ENCODE measurements at regions not wholly inside any gene's neighbourhood (a gene's known extent, or its start where the extent isn't known, plus 50 kb on each side); places are given as distances from the start of the nearest gene placed in this dataset.

- TF ChIP-seq CTCF (IDR thresholded peaks at IDR 0.05): no peak
Observed at GRCh38 chr16:6377956-6378355, 954.7 kb upstream of the RBFOX1 start.

GRCh38 chr16:6375465-6376075 is 957.1 kb upstream of the RBFOX1 start:
- Mint-ChIP-seq H3K27me3 (ENCODE audit: low read depth) (no peaks in the 10 kb centered on the region), H3K9me3 (ENCODE audit: low read depth) (peaks cover 7% of the 10 kb centered on the region), H3K27ac (ENCODE audit: unreplicated experiment) (no peak overlapping the region), H3K36me3 (ENCODE audit: low read depth) (no peaks in the 10 kb centered on the region), H3K4me1 (ENCODE audit: low read depth) (no peaks in the 10 kb centered on the region), H3K4me3 (ENCODE audit: unreplicated experiment) (no peak overlapping the region)
- no peak for DNase-seq (ENCODE audit: low spot score)
- TF ChIP-seq CTCF (IDR thresholded peaks at IDR 0.05): no peak

More at GRCh38 chr16:6377956-6378355, 954.7 kb upstream of the RBFOX1 start:
- no peaks in the 10 kb centered on the region for H3K4me1 Mint-ChIP-seq (ENCODE audit: low read depth)
- peaks cover 7% of the 10 kb centered on the region for H3K9me3 Mint-ChIP-seq (ENCODE audit: low read depth)
- no peak for DNase-seq (ENCODE audit: low spot score)
- H3K36me3 Mint-ChIP-seq (ENCODE audit: low read depth): no peaks in the 10 kb centered on the region
- H3K27me3 Mint-ChIP-seq (ENCODE audit: low read depth): no peaks in the 10 kb centered on the region
- no peak overlapping the region for H3K27ac Mint-ChIP-seq (ENCODE audit: unreplicated experiment)
- no peak overlapping the region for H3K4me3 Mint-ChIP-seq (ENCODE audit: unreplicated experiment)

- Mint-ChIP-seq H3K9me3 (ENCODE audit: low read depth) (peaks cover 11% of the 10 kb centered on the region), H3K27ac (ENCODE audit: unreplicated experiment) (no peak overlapping the region), H3K4me1 (ENCODE audit: low read depth) (no peaks in the 10 kb centered on the region), H3K4me3 (ENCODE audit: unreplicated experiment) (no peak overlapping the region), H3K27me3 (ENCODE audit: low read depth) (no peaks in the 10 kb centered on the region), H3K36me3 (ENCODE audit: low read depth) (no peaks in the 10 kb centered on the region)
- DNase-seq (ENCODE audit: low spot score): no peak
- TF ChIP-seq CTCF (IDR thresholded peaks at IDR 0.05): no peak
Observed at GRCh38 chr16:6374821-6375220, 957.8 kb upstream of the RBFOX1 start.

DNA sequence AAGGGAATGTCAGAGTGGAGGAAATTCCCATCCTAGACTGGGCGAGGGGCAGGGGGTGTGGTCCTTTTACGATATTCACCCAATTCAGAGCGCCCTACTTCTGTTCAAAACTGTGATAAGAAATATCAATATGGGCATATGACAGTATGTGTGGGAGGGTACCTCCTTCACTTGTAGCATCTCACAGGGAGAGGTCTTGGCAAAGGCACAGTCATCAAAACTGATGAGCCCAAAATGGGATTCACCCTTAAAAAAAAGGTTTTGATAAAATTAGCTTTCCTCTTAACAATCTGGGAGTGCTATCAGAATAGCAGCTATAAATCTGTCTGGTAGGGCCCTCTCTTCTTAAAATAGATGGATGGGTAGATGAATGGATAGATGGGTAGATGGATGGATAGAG is 967.8 kb upstream of the RBFOX1 start:
- H3K4me3 Mint-ChIP-seq (ENCODE audit: unreplicated experiment): no peak overlapping the region
- no peak for TF ChIP-seq CTCF (IDR thresholded peaks at IDR 0.05)
- H3K27ac Mint-ChIP-seq (ENCODE audit: unreplicated experiment): no peak overlapping the region
- H3K36me3 Mint-ChIP-seq (ENCODE audit: low read depth): no peaks in the 10 kb centered on the region
- H3K27me3 Mint-ChIP-seq (ENCODE audit: low read depth): no peaks in the 10 kb centered on the region
- peaks cover 60% of the 10 kb centered on the region for H3K9me3 Mint-ChIP-seq (ENCODE audit: low read depth)
- H3K4me1 Mint-ChIP-seq (ENCODE audit: low read depth): no peaks in the 10 kb centered on the region
- DNase-seq (ENCODE audit: low spot score): no peak

DNA sequence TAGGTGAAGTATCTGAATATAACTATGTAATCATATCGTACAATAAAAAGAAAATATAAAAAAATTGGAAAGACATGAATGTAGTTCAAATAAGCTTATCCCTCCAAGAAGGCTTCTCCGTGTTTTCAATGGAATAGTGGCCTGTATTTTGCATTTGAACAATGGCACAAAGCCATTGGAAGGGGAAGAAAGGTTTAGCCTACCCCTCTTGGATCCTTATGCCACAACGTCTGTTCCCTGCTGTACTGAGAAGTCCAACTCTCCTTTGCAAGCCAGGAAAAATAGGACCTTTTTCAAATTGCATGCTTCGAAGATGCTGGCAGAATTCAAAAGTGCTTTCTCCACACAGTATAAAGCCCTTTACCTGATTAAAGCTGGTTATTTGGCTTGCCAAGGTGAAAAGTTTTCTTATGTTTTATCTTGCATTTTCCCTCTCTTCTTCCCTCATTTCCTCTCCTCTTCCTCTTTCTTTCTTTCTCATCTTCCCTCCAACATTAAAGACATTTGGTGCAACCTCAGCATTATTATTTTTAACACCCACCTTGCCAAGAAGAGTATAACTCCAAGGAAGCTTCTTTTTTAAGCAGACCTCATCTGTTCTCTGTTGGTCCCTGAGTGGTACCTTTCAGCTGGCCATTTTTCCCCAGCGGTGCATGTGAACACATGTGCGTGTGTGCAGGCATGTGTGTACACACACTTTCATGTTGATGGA is 968.6 kb upstream of the RBFOX1 start:
- Mint-ChIP-seq H3K27me3 (ENCODE audit: low read depth) (no peaks in the 10 kb centered on the region), H3K4me1 (ENCODE audit: low read depth) (no peaks in the 10 kb centered on the region), H3K36me3 (ENCODE audit: low read depth) (no peaks in the 10 kb centered on the region), H3K9me3 (ENCODE audit: low read depth) (peaks cover 53% of the 10 kb centered on the region), H3K27ac (ENCODE audit: unreplicated experiment) (no peak overlapping the region), H3K4me3 (ENCODE audit: unreplicated experiment) (no peak overlapping the region)
- TF ChIP-seq CTCF (IDR thresholded peaks at IDR 0.05): no peak
- DNase-seq (ENCODE audit: low spot score): no peak

Data from chondrocyte (in vitro differentiated cells).